ENCODE measurements at regions not wholly inside any gene's neighbourhood (a gene's known extent, or its start where the extent isn't known, plus 50 kb on each side); places are given as distances from the start of the nearest gene placed in this dataset.
A peak's percentile ranks its signal among the peaks of the same experiment; 100 is the strongest.

GRCh38 chr6:25066593-25066992 lies 130.8 kb upstream of the RIPOR2 start:
- H3K27ac Mint-ChIP-seq: no peak overlapping the region
- Histone ChIP-seq H3K9me3 (ENCODE audit: control insufficient read depth in 2 of 2, low read length in 2 of 2) (no peaks in the 10 kb centered on the region), H3K36me3 (ENCODE audit: control insufficient read depth, insufficient read depth, low read length) (no peaks in the 10 kb centered on the region), H3K27ac (ENCODE audit: insufficient read depth, low read length, poor library complexity, severe bottlenecking) (no peak overlapping the region), H3K4me3 (ENCODE audit: low read depth, low read length) (no peak overlapping the region), H3K27me3 (ENCODE audit: control insufficient read depth, insufficient read depth, low read length) (no peaks in the 10 kb centered on the region), H3K4me1 (ENCODE audit: control insufficient read depth, insufficient read depth, low read length, poor library complexity, severe bottlenecking) (peaks cover 5% of the 10 kb centered on the region)
- H3K4me1 Mint-ChIP-seq: peaks cover 5 to 13% (median 11%) of the 10 kb centered on the region in 4 donors
- ATAC-seq (ENCODE audit: low read depth in 2 of 2): no peak
- H3K9me3 Mint-ChIP-seq: peaks cover 0 to 8% (median 2%) of the 10 kb centered on the region in 7 donors
- no peak overlapping the region for H3K4me3 Mint-ChIP-seq
- no peaks in the 10 kb centered on the region for H3K27me3 Mint-ChIP-seq
- DNase-seq: no peak
- no peaks in the 10 kb centered on the region for H3K36me3 Mint-ChIP-seq

- peaks cover 0 to 8% (median 2%) of the 10 kb centered on the region in 7 donors for H3K9me3 Mint-ChIP-seq
Measured at GRCh38 chr6:25068866-25069265, 133.1 kb upstream of the RIPOR2 start.

GRCh38 chr6:25070547-25071366 lies 135.0 kb upstream of the RIPOR2 start:
- Mint-ChIP-seq H3K4me3 (peak overlapping the region in 3 of 4 donors; percentile 71 to 83 (median 72)), H3K36me3 (no peaks in the 10 kb centered on the region)

More at GRCh38 chr6:25068866-25069265, 133.1 kb upstream of the RIPOR2 start:
- Mint-ChIP-seq H3K4me1 (peaks cover 5 to 13% (median 11%) of the 10 kb centered on the region in 4 donors), H3K36me3 (no peaks in the 10 kb centered on the region), H3K27me3 (no peaks in the 10 kb centered on the region), H3K4me3 (no peak overlapping the region), H3K27ac (no peak overlapping the region)
- Histone ChIP-seq H3K4me3 (ENCODE audit: low read depth, low read length) (no peak overlapping the region), H3K27me3 (ENCODE audit: control insufficient read depth, insufficient read depth, low read length) (no peaks in the 10 kb centered on the region), H3K27ac (ENCODE audit: insufficient read depth, low read length, poor library complexity, severe bottlenecking) (no peak overlapping the region), H3K36me3 (ENCODE audit: control insufficient read depth, insufficient read depth, low read length) (no peaks in the 10 kb centered on the region), H3K9me3 (ENCODE audit: control insufficient read depth in 2 of 2, low read length in 2 of 2) (no peaks in the 10 kb centered on the region), H3K4me1 (ENCODE audit: control insufficient read depth, insufficient read depth, low read length, poor library complexity, severe bottlenecking) (peaks cover 5% of the 10 kb centered on the region)
- DNase-seq (no peak), ATAC-seq (ENCODE audit: low read depth in 2 of 2) (no peak)

GRCh38 chr6:25078141-25078540 lies 142.4 kb upstream of the RIPOR2 start:
- no peaks in the 10 kb centered on the region for H3K4me1 ChIP-seq (ENCODE audit: control insufficient read depth, insufficient read depth, low read length, poor library complexity, severe bottlenecking)
- no peak overlapping the region for H3K4me3 Mint-ChIP-seq
- H3K36me3 ChIP-seq (ENCODE audit: control insufficient read depth, insufficient read depth, low read length): peaks cover 16% of the 10 kb centered on the region
- ATAC-seq (ENCODE audit: low read depth in 2 of 2): no peak
- no peak overlapping the region for H3K27ac ChIP-seq (ENCODE audit: insufficient read depth, low read length, poor library complexity, severe bottlenecking)
- no peak overlapping the region for H3K27ac Mint-ChIP-seq
- H3K4me3 ChIP-seq (ENCODE audit: low read depth, low read length): no peak overlapping the region
- H3K4me1 Mint-ChIP-seq: peaks cover 12 to 19% (median 15%) of the 10 kb centered on the region in 4 donors
- H3K27me3 ChIP-seq (ENCODE audit: control insufficient read depth, insufficient read depth, low read length): no peaks in the 10 kb centered on the region
- no peak for DNase-seq
- no peaks in the 10 kb centered on the region for H3K9me3 Mint-ChIP-seq
- no peaks in the 10 kb centered on the region for H3K9me3 ChIP-seq (ENCODE audit: control insufficient read depth in 2 of 2, low read length in 2 of 2)
- no peaks in the 10 kb centered on the region for H3K27me3 Mint-ChIP-seq
- peaks cover 11% of the 10 kb centered on the region for H3K36me3 Mint-ChIP-seq

More at GRCh38 chr6:25070547-25071366, 135.0 kb upstream of the RIPOR2 start:
- peak overlapping the region; percentile 63 for H3K27ac ChIP-seq (ENCODE audit: insufficient read depth, low read length, poor library complexity, severe bottlenecking)
- peaks cover 5% of the 10 kb centered on the region for H3K4me1 ChIP-seq (ENCODE audit: control insufficient read depth, insufficient read depth, low read length, poor library complexity, severe bottlenecking)
- peak overlapping the region; percentile 12 for H3K4me3 ChIP-seq (ENCODE audit: low read depth, low read length)
- no peaks in the 10 kb centered on the region for H3K27me3 Mint-ChIP-seq
- no peaks in the 10 kb centered on the region for H3K9me3 ChIP-seq (ENCODE audit: control insufficient read depth in 2 of 2, low read length in 2 of 2)
- peaks cover 0 to 8% (median 2%) of the 10 kb centered on the region in 7 donors for H3K9me3 Mint-ChIP-seq
- peak; percentile 90 to 94 for ATAC-seq (ENCODE audit: low read depth in 2 of 2)
- peaks cover 5 to 15% (median 10%) of the 10 kb centered on the region in 4 donors for H3K4me1 Mint-ChIP-seq
- DNase-seq: peak; percentile 72 to 91 (median 85)
- H3K27me3 ChIP-seq (ENCODE audit: control insufficient read depth, insufficient read depth, low read length): no peaks in the 10 kb centered on the region
- peak overlapping the region in 2 of 3 donors; percentile 38 to 85 for H3K27ac Mint-ChIP-seq
- H3K36me3 ChIP-seq (ENCODE audit: control insufficient read depth, insufficient read depth, low read length): no peaks in the 10 kb centered on the region

GRCh38 chr6:25083784-25084507 lies 148.2 kb upstream of the RIPOR2 start:
- Mint-ChIP-seq H3K4me3 (no peak overlapping the region), H3K36me3 (peaks cover 15% of the 10 kb centered on the region), H3K27me3 (no peaks in the 10 kb centered on the region), H3K27ac (peak overlapping the region in 1 of 3 donors; percentile 11), H3K9me3 (no peaks in the 10 kb centered on the region), H3K4me1 (peaks cover 12 to 29% (median 20%) of the 10 kb centered on the region in 4 donors)
- H3K4me3 ChIP-seq (ENCODE audit: low read depth, low read length): no peak overlapping the region
- no peaks in the 10 kb centered on the region for H3K9me3 ChIP-seq (ENCODE audit: control insufficient read depth in 2 of 2, low read length in 2 of 2)
- H3K36me3 ChIP-seq (ENCODE audit: control insufficient read depth, insufficient read depth, low read length): peaks cover 24% of the 10 kb centered on the region
- H3K27me3 ChIP-seq (ENCODE audit: control insufficient read depth, insufficient read depth, low read length): no peaks in the 10 kb centered on the region
- peaks cover 24% of the 10 kb centered on the region for H3K4me1 ChIP-seq (ENCODE audit: control insufficient read depth, insufficient read depth, low read length, poor library complexity, severe bottlenecking)
- ATAC-seq (ENCODE audit: low read depth in 2 of 2) (no peak), DNase-seq (no peak)
- H3K27ac ChIP-seq (ENCODE audit: insufficient read depth, low read length, poor library complexity, severe bottlenecking): no peak overlapping the region

- Mint-ChIP-seq H3K27ac (no peak overlapping the region), H3K9me3 (no peaks in the 10 kb centered on the region), H3K4me3 (peak overlapping the region in 1 of 4 donors; percentile 12), H3K4me1 (peaks cover 12 to 34% (median 25%) of the 10 kb centered on the region in 4 donors), H3K27me3 (no peaks in the 10 kb centered on the region), H3K36me3 (peaks cover 15% of the 10 kb centered on the region)
- Histone ChIP-seq H3K27ac (ENCODE audit: insufficient read depth, low read length, poor library complexity, severe bottlenecking) (no peak overlapping the region), H3K9me3 (ENCODE audit: control insufficient read depth in 2 of 2, low read length in 2 of 2) (no peaks in the 10 kb centered on the region), H3K4me1 (ENCODE audit: control insufficient read depth, insufficient read depth, low read length, poor library complexity, severe bottlenecking) (peaks cover 24% of the 10 kb centered on the region), H3K4me3 (ENCODE audit: low read depth, low read length) (no peak overlapping the region), H3K27me3 (ENCODE audit: control insufficient read depth, insufficient read depth, low read length) (no peaks in the 10 kb centered on the region), H3K36me3 (ENCODE audit: control insufficient read depth, insufficient read depth, low read length) (peaks cover 24% of the 10 kb centered on the region)
- no peak for ATAC-seq (ENCODE audit: low read depth in 2 of 2)
- DNase-seq: no peak
Measured at GRCh38 chr6:25084508-25084833, 148.7 kb upstream of the RIPOR2 start.

- Mint-ChIP-seq H3K36me3 (peaks cover 12% of the 10 kb centered on the region), H3K9me3 (peaks cover 0 to 1% (median 0%) of the 10 kb centered on the region in 7 donors), H3K4me1 (peaks cover 12 to 35% (median 27%) of the 10 kb centered on the region in 4 donors), H3K4me3 (peak overlapping the region in 3 of 4 donors; percentile 56 to 71 (median 61)), H3K27ac (no peak overlapping the region), H3K27me3 (no peaks in the 10 kb centered on the region)
- H3K9me3 ChIP-seq (ENCODE audit: control insufficient read depth in 2 of 2, low read length in 2 of 2): no peaks in the 10 kb centered on the region
- peak overlapping the region; percentile 51 for H3K27ac ChIP-seq (ENCODE audit: insufficient read depth, low read length, poor library complexity, severe bottlenecking)
- H3K36me3 ChIP-seq (ENCODE audit: control insufficient read depth, insufficient read depth, low read length): peaks cover 18% of the 10 kb centered on the region
- H3K4me3 ChIP-seq (ENCODE audit: low read depth, low read length): peak overlapping the region; percentile 65
- peak; percentile 57 to 71 for ATAC-seq (ENCODE audit: low read depth in 2 of 2)
- no peaks in the 10 kb centered on the region for H3K27me3 ChIP-seq (ENCODE audit: control insufficient read depth, insufficient read depth, low read length)
- peaks cover 24% of the 10 kb centered on the region for H3K4me1 ChIP-seq (ENCODE audit: control insufficient read depth, insufficient read depth, low read length, poor library complexity, severe bottlenecking)
- DNase-seq: peak in 2 of 3 donors; percentile 14 to 64
Measured at GRCh38 chr6:25085756-25086155, 150.0 kb upstream of the RIPOR2 start.
